ENCODE measurements at regions not wholly inside any gene's neighbourhood (a gene's known extent, or its start where the extent isn't known, plus 50 kb on each side); places are given as distances from the start of the nearest gene placed in this dataset.
"Not testable (repeated sequence)": the region's sequence is repeated elsewhere in the genome, so short reads cannot be mapped to it uniquely, and the experiment has no call there.

DNA sequence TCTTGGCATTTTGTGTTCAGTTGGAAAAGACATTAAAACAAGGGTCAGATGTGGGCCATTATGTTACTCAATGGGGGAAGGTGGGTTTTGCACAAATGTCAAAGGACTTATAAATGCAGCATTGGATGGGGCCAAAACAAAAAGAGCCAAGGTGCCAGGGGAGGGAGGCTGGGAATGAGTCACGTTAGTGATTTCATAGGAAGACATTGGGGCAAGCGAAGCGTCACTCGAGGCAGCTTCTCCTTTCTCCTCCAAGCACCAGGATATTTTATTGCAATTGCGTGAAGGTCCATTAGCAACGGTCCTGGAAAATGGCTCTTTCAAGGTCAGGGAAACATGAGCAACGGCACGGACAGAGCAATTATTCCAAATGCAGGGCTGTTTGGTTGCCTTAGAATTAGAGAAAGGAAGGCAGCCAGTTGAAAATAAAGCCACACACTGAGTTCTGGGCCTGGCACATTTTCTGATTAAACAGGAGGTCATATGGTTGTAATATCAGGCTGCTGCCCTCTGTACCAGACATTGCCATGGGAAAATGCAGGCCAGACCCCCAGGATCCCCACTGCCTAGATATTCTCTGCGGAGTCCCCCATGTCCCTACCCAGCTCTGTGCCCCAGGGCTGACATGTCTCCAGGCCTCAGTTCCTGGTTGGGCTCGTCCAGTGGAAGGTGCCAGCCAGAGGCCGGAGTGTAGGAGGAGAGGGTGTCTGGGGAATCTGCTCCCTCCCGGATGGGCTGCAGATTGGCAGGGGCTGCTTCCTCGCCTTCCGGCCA lies 63.3 kb upstream of the NANOS1 start:
- DNase-seq (ENCODE audit: low read depth), result no peak

GRCh38 chr10:118966850-118967125 lies 62.7 kb upstream of the NANOS1 start:
- DNase-seq (ENCODE audit: low read depth), result no peak

DNA sequence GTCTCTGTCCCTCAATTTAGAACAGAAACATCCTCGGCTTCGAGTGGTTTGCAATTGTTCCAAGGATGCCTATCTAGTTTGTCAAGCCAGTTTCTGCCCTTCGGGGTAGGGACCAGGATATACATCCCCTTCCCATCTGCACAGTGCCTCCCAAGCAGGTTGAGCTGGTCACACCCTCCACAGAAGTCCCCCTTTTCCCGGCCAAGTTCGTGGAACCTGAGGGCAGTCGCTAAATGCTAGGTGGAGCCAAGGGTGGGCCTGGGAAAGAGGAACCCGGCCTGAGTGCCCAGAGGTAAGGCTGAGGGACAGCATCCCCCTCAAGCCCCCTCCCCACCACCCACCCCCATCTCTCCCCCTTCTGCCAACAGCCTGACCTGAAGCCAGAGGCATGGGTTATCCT lies 62.4 kb upstream of the NANOS1 start:
- DNase-seq (ENCODE audit: low read depth), result no peak

GRCh38 chr10:118968060-118968459 lies 61.5 kb upstream of the NANOS1 start:
- no peak for DNase-seq (ENCODE audit: low read depth)

DNA sequence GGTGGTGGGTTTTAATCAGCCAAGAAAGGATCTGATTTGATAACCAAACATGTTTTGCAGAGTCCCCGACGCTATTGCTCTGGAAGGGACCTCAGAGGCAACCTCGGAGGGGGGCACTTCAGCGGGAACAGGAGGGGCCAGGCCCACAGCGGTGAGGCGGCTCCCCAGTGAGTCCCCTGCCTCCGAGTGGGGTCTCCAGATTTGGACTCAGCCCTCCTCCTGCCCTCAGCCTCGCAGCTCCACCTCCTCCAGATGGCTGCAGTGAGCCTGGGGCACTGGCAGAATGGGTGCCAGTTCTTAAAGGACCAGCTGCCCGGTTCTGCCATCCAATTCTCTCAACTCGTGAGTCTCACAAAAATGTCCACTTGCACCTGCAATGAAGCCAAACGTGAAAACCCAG lies 61.0 kb upstream of the NANOS1 start:
- DNase-seq (ENCODE audit: low read depth), result no peak

- DNase-seq (ENCODE audit: low read depth), result no peak
Measured at GRCh38 chr10:118969014-118969413, 60.5 kb upstream of the NANOS1 start.

DNA sequence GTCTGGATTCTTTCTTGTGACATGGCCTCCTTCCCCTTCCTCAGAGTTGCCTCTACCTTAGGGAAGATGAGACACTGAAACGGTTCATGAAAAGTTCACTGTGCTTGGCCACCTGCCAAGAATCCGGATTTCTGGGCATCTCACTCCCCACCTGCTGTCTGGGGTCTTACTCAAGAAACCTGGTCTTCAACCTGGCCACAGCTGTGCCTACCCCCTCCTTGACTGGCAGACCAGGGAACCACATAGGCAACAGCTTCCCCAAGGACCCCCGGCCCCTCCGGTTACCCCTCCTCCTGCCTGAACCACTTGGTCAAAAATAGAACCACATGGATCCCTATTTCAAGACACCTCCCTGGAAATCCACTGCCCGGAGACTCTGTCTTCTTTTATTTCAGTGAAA lies 58.7 kb upstream of the NANOS1 start:
- no peak for DNase-seq (ENCODE audit: low read depth)

DNA sequence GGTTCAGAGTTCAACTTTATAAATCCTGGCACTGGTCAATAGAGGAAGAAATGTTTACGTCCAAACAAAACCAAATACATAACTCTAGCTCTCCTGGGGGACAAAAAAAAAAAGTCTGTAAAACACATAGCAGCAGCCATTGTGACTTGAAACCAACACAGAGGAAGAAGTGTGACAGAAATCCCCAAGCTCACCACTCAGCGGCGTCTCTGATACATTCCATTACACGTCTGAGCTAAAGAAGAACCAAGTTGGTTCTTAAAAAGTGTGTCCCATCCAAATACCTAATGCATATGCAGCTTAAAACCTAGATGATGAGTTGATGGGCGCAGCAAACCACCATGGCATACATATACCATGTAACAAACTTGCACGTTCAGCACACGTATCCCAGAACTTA lies 58.3 kb upstream of the NANOS1 start:
- no peak for DNase-seq (ENCODE audit: low read depth)

DNA sequence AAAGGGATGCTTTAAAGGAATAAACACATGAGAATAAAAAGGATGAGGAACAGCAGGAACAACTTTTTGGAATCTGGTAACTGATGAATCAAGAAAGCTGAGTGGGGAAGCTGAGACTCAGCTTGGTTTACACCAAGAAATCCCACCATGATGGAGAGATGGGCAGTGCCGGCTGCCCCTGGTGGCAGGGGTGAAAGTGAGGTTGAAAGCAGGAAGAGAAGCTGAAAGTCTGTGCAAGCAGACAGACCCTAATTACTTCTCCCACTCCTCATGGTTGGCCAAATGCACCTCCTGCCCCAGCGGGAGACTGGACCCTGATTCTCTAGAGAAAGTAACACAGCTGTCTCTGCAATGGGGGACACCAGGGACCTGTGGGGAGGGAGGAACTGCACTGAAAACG lies 57.6 kb upstream of the NANOS1 start:
- no peak for DNase-seq (ENCODE audit: low read depth)

DNA sequence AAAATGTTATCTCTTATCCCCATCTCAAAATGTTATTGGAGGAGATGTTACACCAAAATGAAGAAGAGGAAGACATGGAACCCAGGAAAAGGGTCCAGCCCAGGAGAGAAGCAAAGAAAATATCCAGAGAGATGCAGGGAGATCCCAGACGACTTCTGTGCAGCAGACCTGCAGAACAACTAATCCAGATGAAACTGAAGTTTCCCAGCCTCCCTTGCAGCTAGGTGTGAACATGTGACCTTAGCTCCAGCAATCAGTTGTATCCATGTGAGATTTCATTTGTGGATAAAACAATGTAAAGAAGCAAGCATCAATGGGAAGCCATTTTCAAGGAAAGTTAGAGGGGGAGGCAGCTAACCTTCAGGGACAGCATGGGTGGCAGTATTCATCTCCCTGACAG lies 55.8 kb upstream of the NANOS1 start:
- DNase-seq (ENCODE audit: low read depth), result no peak

DNA sequence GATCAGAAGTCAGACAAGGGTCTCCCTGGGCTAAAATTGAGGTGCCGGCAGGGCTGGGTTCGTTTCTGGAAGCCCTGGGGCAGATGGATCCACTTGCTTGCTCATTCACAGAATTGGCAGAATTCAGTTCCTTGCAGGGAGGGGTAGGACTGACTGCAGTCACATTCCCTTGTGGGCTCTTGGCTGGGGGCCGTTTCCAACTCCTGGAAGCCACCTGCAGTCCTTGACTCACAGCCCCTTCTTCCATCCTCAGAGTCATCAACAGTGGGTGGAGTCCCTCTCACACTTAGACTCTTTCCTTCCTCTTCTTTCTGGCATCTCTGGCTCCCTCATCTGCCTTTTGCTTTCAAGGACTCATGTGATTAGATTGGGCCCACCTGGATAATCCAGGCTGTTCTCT lies 54.6 kb upstream of the NANOS1 start:
- no peak for DNase-seq (ENCODE audit: low read depth)

DNA sequence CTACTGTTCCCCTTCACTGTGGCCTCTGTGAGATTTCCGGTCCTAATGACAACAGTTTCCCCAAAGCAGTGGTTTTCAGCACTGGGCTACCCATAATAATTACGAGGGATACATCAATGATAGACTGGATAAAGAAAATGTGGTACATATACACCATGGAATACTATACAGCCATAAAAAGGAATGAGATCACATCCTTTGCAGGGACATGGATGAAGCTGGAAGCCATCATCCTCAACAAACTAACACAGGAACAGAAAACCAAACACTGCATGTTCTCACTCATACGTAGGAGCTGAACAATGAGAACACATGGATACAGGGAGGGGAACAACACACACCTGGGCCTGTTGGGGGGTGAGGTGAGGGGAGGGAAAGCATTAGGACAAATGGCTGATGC lies 53.3 kb upstream of the NANOS1 start:
- DNase-seq (ENCODE audit: low read depth), result not testable (repeated sequence)

- no peak for DNase-seq (ENCODE audit: low read depth)
Measured at GRCh38 chr10:118977022-118977599, 52.4 kb upstream of the NANOS1 start.

GRCh38 chr10:118977835-118978234 lies 51.7 kb upstream of the NANOS1 start:
- DNase-seq (ENCODE audit: low read depth), result no peak

- DNase-seq (ENCODE audit: low read depth), result no peak
Measured at GRCh38 chr10:118978316-118978997, 51.1 kb upstream of the NANOS1 start.

GRCh38 chr10:118978998-118979350 lies 50.5 kb upstream of the NANOS1 start:
- no peak for DNase-seq (ENCODE audit: low read depth)

DNA sequence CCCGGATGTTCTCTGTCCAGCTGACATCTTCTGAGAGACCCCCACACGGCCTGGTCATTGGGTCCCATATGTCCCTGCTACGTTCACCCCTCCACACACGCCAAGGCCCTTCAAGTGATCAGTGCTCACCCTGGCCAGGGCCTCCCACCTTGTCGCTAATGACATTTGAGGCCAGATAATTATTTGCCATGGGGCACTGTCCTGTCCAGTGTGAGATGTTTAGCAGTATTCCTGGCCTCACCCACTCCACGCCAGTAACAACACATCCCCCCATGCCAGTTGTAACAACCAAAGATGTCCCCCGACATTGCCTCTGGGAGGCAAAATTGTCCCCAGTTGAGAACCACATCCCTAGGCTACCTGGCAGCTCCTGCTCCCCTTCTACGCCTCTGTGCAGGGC lies 49.9 kb upstream of the NANOS1 start:
- DNase-seq (ENCODE audit: low read depth), result no peak

Measured in non-pigmented ciliary epithelial cell (primary cell).